SK-N-SH (cell line): ENCODE measurements at regions not wholly inside any gene's neighbourhood (a gene's known extent, or its start where the extent isn't known, plus 50 kb on each side); places are given as distances from the start of the nearest gene placed in this dataset.

Experiments
- CTCF ChIA-PET: fragments of 300-600, 350-600 bp; formaldehyde crosslinking; extraction: SDS; loops from one replicate; lab custom pipeline; 2021; lab: Yijun Ruan, JAX
- POLR2A ChIA-PET: fragments of 350-600 bp; sonication (Branson Sonifier 250); formaldehyde crosslinking; extraction: SDS; loops from one replicate; lab custom pipeline; 2020; ENCODE audit warnings: antibody characterized with exemption, inconsistent platforms; lab: Yijun Ruan, JAX
- DNase-seq: peaks from one replicate; pipeline ENCODE4 v3.0.0; 2012
- H2AFZ ChIP-seq: fragments of 200-600 bp; sonication (generic); 2 replicates; pipeline ENCODE4 v1.8.1; 2016; ENCODE audit warnings: antibody characterized with exemption, mild to moderate bottlenecking, low read depth
- H3F3A ChIP-seq: fragments of 200-600 bp; sonication (generic); replicated peaks from 2 replicates; pipeline ENCODE3; 2016; ENCODE audit warnings: antibody characterized with exemption, mild to moderate bottlenecking; ENCODE audit not compliant: insufficient read depth
- H3K27ac ChIP-seq, 2 experiments: fragments of 200-500 bp in 1 of 2; fragments of 200-600 bp in 1 of 2; sonication (Bioruptor generic) in 1 of 2; sonication (generic), shearing (Covaris generic) in 1 of 2; 2 replicates each; pipeline versions ENCODE4 v1.5.1 to v1.6.1; 2014 to 2016; ENCODE audit warnings: low read depth in 2 of 2, inconsistent platforms in 1 of 2, low read length in 1 of 2, mild to moderate bottlenecking in 1 of 2, mixed read lengths in 1 of 2
- H3K27me3 ChIP-seq: fragments of 200-600 bp; sonication (generic), shearing (Covaris generic); 2 replicates; pipeline ENCODE4 v1.6.1; 2016; ENCODE audit warnings: mixed run types; ENCODE audit not compliant: insufficient read depth
- H3K36me3 ChIP-seq, 2 experiments: fragments of 200-500 bp in 1 of 2; fragments of 200-600 bp in 1 of 2; sonication (Bioruptor generic) in 1 of 2; sonication (generic) in 1 of 2; replicated peaks in 1 of 2; 2 replicates each; pipeline versions ENCODE3 to v1.5.1; 2014 to 2016; ENCODE audit warnings: low read length in 1 of 2, mild to moderate bottlenecking in 1 of 2; ENCODE audit not compliant: insufficient read depth in 2 of 2, control insufficient read depth in 1 of 2
- H3K4me1 ChIP-seq, 2 experiments: fragments of 200-500 bp in 1 of 2; fragments of 200-600 bp in 1 of 2; sonication (Bioruptor generic) in 1 of 2; sonication (generic), shearing (Covaris generic) in 1 of 2; 2 replicates each; pipeline versions ENCODE4 v1.5.1 to v1.6.1; 2014 to 2016; ENCODE audit warnings: low read depth in 1 of 2, low read length in 1 of 2, mixed run types in 1 of 2; ENCODE audit not compliant: insufficient read depth in 2 of 2, control insufficient read depth in 1 of 2
- H3K4me2 ChIP-seq: fragments of 200-600 bp; sonication (generic), shearing (Covaris generic); 2 replicates; pipeline ENCODE4 v1.6.1; 2017; ENCODE audit warnings: mixed run types
- H3K4me3 ChIP-seq, 2 experiments: fragments of 200-500 bp in 1 of 2; fragments of 200-600 bp in 1 of 2; sonication (Bioruptor generic) in 1 of 2; sonication (generic), shearing (Covaris generic) in 1 of 2; 2 replicates each; pipeline versions ENCODE4 v1.5.1 to v1.8.1; 2014 to 2016; ENCODE audit warnings: low read depth in 2 of 2, inconsistent platforms in 1 of 2, low read length in 1 of 2, mild to moderate bottlenecking in 1 of 2, mixed read lengths in 1 of 2, moderate library complexity in 1 of 2
- H3K79me2 ChIP-seq: fragments of 200-600 bp; sonication (generic); 2 replicates; pipeline ENCODE4 v1.8.1; 2017; ENCODE audit warnings: mild to moderate bottlenecking; ENCODE audit not compliant: insufficient read depth
- H3K9ac ChIP-seq: fragments of 200-600 bp; sonication (generic); 2 replicates; pipeline ENCODE4 v1.6.1; 2017; ENCODE audit warnings: mixed run types
- H3K9me2 ChIP-seq: fragments of 200-600 bp; sonication (generic); 2 replicates; pipeline ENCODE4 v1.6.1; 2017; ENCODE audit warnings: mixed run types
- H3K9me3 ChIP-seq: fragments of 200-600 bp; sonication (generic); 2 replicates; pipeline ENCODE4 v1.6.1; 2017; ENCODE audit warnings: mixed run types, mild to moderate bottlenecking, moderate library complexity
- H4K20me1 ChIP-seq: fragments of 200-600 bp; sonication (generic); 2 replicates; pipeline ENCODE4 v1.6.1; 2017; ENCODE audit warnings: mild to moderate bottlenecking, mixed run types; ENCODE audit not compliant: insufficient read depth
- CHD2 ChIP-seq: fragments of 150-350 bp; IDR thresholded peaks from 2 replicates; pipeline ENCODE4 v1.6.1; 2018; ENCODE audit warnings: low read length; ENCODE audit not compliant: partially characterized antibody
- MEF2A ChIP-seq: IDR thresholded peaks from 2 replicates; pipeline ENCODE4 v1.4.0; 2012; ENCODE audit warnings: low read depth, borderline replicate concordance
- NRF1 ChIP-seq: IDR thresholded peaks from 2 replicates; pipeline ENCODE4 v1.6.1; 2012; ENCODE audit warnings: low read depth, mild to moderate bottlenecking, low read length
- RCOR1 ChIP-seq: fragments of 150-350 bp; IDR thresholded peaks from 2 replicates; pipeline ENCODE4 v1.6.1; 2017; ENCODE audit warnings: antibody characterized with exemption, low read length
- RXRA ChIP-seq: IDR thresholded peaks from 2 replicates; pipeline ENCODE4 v1.4.0; 2012; ENCODE audit warnings: low read depth, mild to moderate bottlenecking, borderline replicate concordance
- SIN3A ChIP-seq: IDR thresholded peaks from 2 replicates; pipeline ENCODE4 v1.6.1; 2012; ENCODE audit warnings: low read depth, mild to moderate bottlenecking, low read length, moderate library complexity, borderline replicate concordance
- TAF1 ChIP-seq: IDR thresholded peaks from 2 replicates; pipeline ENCODE4 v1.6.1; 2012; ENCODE audit warnings: low read depth, mild to moderate bottlenecking, low read length, moderate library complexity, borderline replicate concordance
- TCF12 ChIP-seq: IDR thresholded peaks from 2 replicates; pipeline ENCODE4 v1.4.0; 2012
- TEAD4 ChIP-seq: IDR thresholded peaks from 2 replicates; pipeline ENCODE4 v1.4.0; 2012; ENCODE audit warnings: mild to moderate bottlenecking, borderline replicate concordance; ENCODE audit not compliant: insufficient read depth
- WGBS: methylation state at CpG from one replicate; pipeline ENCODE4 v1.1.6; 2017; ENCODE audit warnings: low lambda C conversion rate; 5-methylcytosine and 5-hydroxymethylcytosine counted together
- TF ChIP-seq, protein P1 (sequence below): IDR thresholded peaks from 2 replicates; pipeline ENCODE4 v1.4.0; 2012; ENCODE audit warnings: low read depth, borderline replicate concordance
- TF ChIP-seq, protein P2 (sequence below): IDR thresholded peaks from 2 replicates; pipeline ENCODE4; 2012
- TF ChIP-seq, protein P3 (sequence below): IDR thresholded peaks from 2 replicates; pipeline ENCODE4 v1.4.0; 2012; ENCODE audit warnings: low read depth
- TF ChIP-seq, protein P4 (sequence below): IDR thresholded peaks from 2 replicates; pipeline ENCODE4 v1.6.1; 2012; ENCODE audit warnings: mild to moderate bottlenecking, low read depth, low read length, moderate library complexity

DNA sequence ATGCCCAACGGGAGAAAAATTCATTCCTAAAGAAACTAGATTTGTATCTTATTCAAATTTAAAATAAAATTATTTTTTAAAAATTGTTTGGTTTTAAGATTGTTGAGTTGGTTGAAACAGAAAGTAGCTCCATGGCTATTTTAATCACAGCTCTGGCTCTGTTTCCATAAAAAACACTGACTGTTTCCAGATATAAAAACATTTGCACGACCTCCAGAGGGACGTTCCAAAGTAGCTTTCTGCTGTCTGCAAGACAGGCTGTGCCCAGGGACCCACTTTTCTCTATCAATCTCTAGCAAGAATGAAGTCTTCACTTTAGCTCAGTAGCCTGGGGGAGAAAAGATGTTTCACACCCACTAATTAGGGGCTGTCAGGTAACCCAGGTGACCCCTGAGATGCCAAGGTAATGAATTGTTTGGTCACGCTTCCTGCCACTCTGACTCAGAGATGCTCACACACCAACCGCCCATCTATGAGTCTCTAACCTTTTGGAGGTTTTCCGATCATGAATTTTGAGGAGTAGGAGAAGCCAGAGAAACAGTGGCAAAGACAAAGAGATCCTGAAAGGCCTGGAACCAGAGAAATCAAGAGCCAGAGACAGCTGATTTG, 220.1 kb upstream of the SOX9 start:
- H2AFZ ChIP-seq = no peak overlapping the region
- H3K4me1 ChIP-seq = no peaks in the 10 kb centered on the region
- no peak overlapping the region for H3K4me2 ChIP-seq
- H4K20me1 ChIP-seq = no peaks in the 10 kb centered on the region
- TF ChIP-seq, protein P1, sequence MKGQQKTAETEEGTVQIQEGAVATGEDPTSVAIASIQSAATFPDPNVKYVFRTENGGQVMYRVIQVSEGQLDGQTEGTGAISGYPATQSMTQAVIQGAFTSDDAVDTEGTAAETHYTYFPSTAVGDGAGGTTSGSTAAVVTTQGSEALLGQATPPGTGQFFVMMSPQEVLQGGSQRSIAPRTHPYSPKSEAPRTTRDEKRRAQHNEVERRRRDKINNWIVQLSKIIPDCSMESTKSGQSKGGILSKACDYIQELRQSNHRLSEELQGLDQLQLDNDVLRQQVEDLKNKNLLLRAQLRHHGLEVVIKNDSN = no peak
- TF ChIP-seq, protein P2, sequence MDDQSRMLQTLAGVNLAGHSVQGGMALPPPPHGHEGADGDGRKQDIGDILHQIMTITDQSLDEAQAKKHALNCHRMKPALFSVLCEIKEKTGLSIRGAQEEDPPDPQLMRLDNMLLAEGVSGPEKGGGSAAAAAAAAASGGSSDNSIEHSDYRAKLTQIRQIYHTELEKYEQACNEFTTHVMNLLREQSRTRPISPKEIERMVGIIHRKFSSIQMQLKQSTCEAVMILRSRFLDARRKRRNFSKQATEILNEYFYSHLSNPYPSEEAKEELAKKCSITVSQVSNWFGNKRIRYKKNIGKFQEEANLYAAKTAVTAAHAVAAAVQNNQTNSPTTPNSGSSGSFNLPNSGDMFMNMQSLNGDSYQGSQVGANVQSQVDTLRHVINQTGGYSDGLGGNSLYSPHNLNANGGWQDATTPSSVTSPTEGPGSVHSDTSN = no peak
- TF ChIP-seq TEAD4 = no peak
- no peak for TF ChIP-seq CHD2
- TF ChIP-seq TAF1 = no peak
- no peak for TF ChIP-seq RXRA
- TF ChIP-seq RCOR1 = no peak
- TF ChIP-seq, protein P3, sequence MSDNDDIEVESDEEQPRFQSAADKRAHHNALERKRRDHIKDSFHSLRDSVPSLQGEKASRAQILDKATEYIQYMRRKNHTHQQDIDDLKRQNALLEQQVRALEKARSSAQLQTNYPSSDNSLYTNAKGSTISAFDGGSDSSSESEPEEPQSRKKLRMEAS = no peak
- no peak for TF ChIP-seq MEF2A
- TF ChIP-seq SIN3A = no peak
- TF ChIP-seq NRF1 = no peak
- no peak overlapping the region for H3K4me3 ChIP-seq
- no peaks in the 10 kb centered on the region for H3K9me2 ChIP-seq
- H3K36me3 ChIP-seq = no peaks in the 10 kb centered on the region
- H3K79me2 ChIP-seq = no peaks in the 10 kb centered on the region
- 73% methylated on average over 6 of the region's 6 CpGs for WGBS
- no peak overlapping the region for H3K27ac ChIP-seq
- H3K9me3 ChIP-seq = no peaks in the 10 kb centered on the region
- CTCF ChIA-PET = no interaction called here
- no peak overlapping the region for H3K9ac ChIP-seq
- POLR2A ChIA-PET = no interaction called here
- H3F3A ChIP-seq = no peaks in the 10 kb centered on the region
- no peaks in the 10 kb centered on the region for H3K27me3 ChIP-seq
- no peak for DNase-seq

DNA sequence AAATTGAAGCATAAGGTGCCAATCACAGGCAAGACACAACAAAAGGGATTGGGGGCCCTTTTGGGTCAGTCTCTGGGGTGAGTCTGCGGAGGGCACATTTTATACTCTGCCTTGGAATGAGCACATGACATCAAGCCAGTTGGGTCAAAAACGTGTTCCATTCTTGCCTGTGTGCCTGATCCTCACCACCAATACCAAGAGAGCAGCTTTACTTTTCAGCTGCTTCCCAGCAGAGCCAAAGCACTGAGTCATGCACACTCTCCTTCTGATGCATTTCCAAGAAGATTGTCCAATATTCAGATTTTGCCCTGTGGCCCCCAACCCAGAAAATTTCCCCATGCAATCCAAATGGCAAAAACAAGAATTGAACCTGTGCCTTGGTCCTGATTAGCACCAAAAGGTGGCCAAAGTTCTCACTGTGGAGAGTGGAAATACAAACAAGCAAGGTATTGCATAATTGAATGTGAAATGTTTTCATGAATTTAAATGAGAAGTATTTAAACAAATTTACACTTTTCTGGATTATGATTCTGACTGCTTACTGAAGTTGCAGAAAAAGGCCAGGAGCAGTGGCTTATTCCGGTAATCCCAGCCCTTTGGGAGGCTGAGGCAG, 217.8 kb upstream of the SOX9 start:
- H3F3A ChIP-seq = no peaks in the 10 kb centered on the region
- no peak for DNase-seq
- no peaks in the 10 kb centered on the region for H3K79me2 ChIP-seq

More for the DNA sequence above, 217.8 kb upstream of the SOX9 start:
- H3K4me3 ChIP-seq = no peak overlapping the region
- H3K36me3 ChIP-seq = no peaks in the 10 kb centered on the region
- no peaks in the 10 kb centered on the region for H3K9me2 ChIP-seq
- ChIA-PET POLR2A (no interaction called here), CTCF (no interaction called here)
- H3K9ac ChIP-seq = no peak overlapping the region
- 55% methylated on average over 3 of the region's 3 CpGs for WGBS
- no peak overlapping the region for H2AFZ ChIP-seq
- H3K27ac ChIP-seq = no peak overlapping the region
- peaks cover 0 to 4% of the 10 kb centered on the region in 2 experiments; a peak in 1 of 4 replicates for H3K4me1 ChIP-seq
- TF ChIP-seq, protein P4, sequence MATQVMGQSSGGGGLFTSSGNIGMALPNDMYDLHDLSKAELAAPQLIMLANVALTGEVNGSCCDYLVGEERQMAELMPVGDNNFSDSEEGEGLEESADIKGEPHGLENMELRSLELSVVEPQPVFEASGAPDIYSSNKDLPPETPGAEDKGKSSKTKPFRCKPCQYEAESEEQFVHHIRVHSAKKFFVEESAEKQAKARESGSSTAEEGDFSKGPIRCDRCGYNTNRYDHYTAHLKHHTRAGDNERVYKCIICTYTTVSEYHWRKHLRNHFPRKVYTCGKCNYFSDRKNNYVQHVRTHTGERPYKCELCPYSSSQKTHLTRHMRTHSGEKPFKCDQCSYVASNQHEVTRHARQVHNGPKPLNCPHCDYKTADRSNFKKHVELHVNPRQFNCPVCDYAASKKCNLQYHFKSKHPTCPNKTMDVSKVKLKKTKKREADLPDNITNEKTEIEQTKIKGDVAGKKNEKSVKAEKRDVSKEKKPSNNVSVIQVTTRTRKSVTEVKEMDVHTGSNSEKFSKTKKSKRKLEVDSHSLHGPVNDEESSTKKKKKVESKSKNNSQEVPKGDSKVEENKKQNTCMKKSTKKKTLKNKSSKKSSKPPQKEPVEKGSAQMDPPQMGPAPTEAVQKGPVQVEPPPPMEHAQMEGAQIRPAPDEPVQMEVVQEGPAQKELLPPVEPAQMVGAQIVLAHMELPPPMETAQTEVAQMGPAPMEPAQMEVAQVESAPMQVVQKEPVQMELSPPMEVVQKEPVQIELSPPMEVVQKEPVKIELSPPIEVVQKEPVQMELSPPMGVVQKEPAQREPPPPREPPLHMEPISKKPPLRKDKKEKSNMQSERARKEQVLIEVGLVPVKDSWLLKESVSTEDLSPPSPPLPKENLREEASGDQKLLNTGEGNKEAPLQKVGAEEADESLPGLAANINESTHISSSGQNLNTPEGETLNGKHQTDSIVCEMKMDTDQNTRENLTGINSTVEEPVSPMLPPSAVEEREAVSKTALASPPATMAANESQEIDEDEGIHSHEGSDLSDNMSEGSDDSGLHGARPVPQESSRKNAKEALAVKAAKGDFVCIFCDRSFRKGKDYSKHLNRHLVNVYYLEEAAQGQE = no peak
- TF ChIP-seq TCF12 = no peak
- TF ChIP-seq, protein P3 = no peak
- no peaks in the 10 kb centered on the region for H3K27me3 ChIP-seq
- no peak overlapping the region for H3K4me2 ChIP-seq
- H3K9me3 ChIP-seq = no peaks in the 10 kb centered on the region
- no peaks in the 10 kb centered on the region for H4K20me1 ChIP-seq
